ENCODE measurements at regions not wholly inside any gene's neighbourhood (a gene's known extent, or its start where the extent isn't known, plus 50 kb on each side); places are given as distances from the start of the nearest gene placed in this dataset.
"Not testable (repeated sequence)": the region's sequence is repeated elsewhere in the genome, so short reads cannot be mapped to it uniquely, and the experiment has no call there.

GRCh38 chr6:148016013-148016412 lies 326.6 kb upstream of the SASH1 start:
- no peaks in the 10 kb centered on the region for H3K4me1 ChIP-seq
- no peaks in the 10 kb centered on the region for H3K36me3 ChIP-seq
- no peaks in the 10 kb centered on the region for H3K27me3 ChIP-seq
- H3K9ac ChIP-seq (ENCODE audit: low read depth in 2 of 2, low read length in 2 of 2), result no peak overlapping the region
- H3K9me3 ChIP-seq, result no peaks in the 10 kb centered on the region
- intact Hi-C loops (cut with DNase I), result no loop called here
- no peak for TF ChIP-seq CTCF (IDR thresholded peaks at IDR 0.05)
- H3K27ac ChIP-seq, result no peak overlapping the region
- DNase-seq, result no peak
- H3K4me3 ChIP-seq, result no peak overlapping the region

DNA sequence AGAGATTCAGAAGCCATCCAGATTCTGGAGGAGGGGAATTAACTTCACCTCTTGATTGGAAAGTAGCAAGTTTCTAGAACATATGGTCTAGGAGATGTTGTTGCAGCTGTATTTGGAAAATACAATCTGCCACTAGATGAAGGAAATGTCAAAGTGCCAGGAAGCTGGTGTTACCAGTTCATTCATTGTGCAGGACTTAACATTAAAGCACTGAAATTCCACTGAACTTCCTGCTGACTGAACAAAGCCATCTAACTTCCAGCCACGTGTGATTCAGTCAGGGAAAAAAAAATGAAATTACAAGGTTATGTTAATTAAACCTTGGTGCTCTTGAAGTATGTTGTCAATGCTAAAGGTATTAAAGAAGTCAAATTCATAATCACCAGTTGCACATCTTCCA lies 321.5 kb upstream of the SASH1 start:
- Histone ChIP-seq H3K4me1 (no peaks in the 10 kb centered on the region), H3K36me3 (no peaks in the 10 kb centered on the region), H3K9ac (ENCODE audit: low read depth in 2 of 2, low read length in 2 of 2) (no peak overlapping the region), H3K9me3 (no peaks in the 10 kb centered on the region), H3K27me3 (no peaks in the 10 kb centered on the region), H3K4me3 (no peak overlapping the region), H3K27ac (no peak overlapping the region)
- intact Hi-C loops (cut with DNase I), result no loop called here
- no peak for TF ChIP-seq CTCF (IDR thresholded peaks at IDR 0.05)
- DNase-seq, result no peak

GRCh38 chr6:148021699-148022098 lies 320.9 kb upstream of the SASH1 start:
- intact Hi-C loops (cut with DNase I), result no loop called here
- no peak for TF ChIP-seq CTCF (IDR thresholded peaks at IDR 0.05)
- Histone ChIP-seq H3K27ac (no peak overlapping the region), H3K4me1 (no peaks in the 10 kb centered on the region), H3K36me3 (no peaks in the 10 kb centered on the region), H3K27me3 (no peaks in the 10 kb centered on the region), H3K4me3 (no peak overlapping the region), H3K9ac (ENCODE audit: low read depth in 2 of 2, low read length in 2 of 2) (no peak overlapping the region), H3K9me3 (no peaks in the 10 kb centered on the region)
- DNase-seq, result peak; percentile 27

- H3K27me3 ChIP-seq; H3K4me3 ChIP-seq; DNase-seq; H3K27ac ChIP-seq; H3K36me3 ChIP-seq; H3K9ac ChIP-seq (ENCODE audit: low read depth in 2 of 2, low read length in 2 of 2); H3K4me1 ChIP-seq; intact Hi-C loops (cut with DNase I); H3K9me3 ChIP-seq: not testable (repeated sequence)
Measured at GRCh38 chr6:148022279-148022678, 320.4 kb upstream of the SASH1 start.

GRCh38 chr6:148027201-148027600 lies 315.4 kb upstream of the SASH1 start:
- no peak overlapping the region for H3K27ac ChIP-seq
- TF ChIP-seq CTCF (IDR thresholded peaks at IDR 0.05), result no peak
- no peaks in the 10 kb centered on the region for H3K4me1 ChIP-seq
- no peaks in the 10 kb centered on the region for H3K36me3 ChIP-seq
- no peaks in the 10 kb centered on the region for H3K27me3 ChIP-seq
- intact Hi-C loops (cut with DNase I), result no loop called here
- no peaks in the 10 kb centered on the region for H3K9me3 ChIP-seq
- H3K9ac ChIP-seq (ENCODE audit: low read depth in 2 of 2, low read length in 2 of 2), result no peak overlapping the region
- no peak overlapping the region for H3K4me3 ChIP-seq
- DNase-seq, result peak; percentile 30

DNA sequence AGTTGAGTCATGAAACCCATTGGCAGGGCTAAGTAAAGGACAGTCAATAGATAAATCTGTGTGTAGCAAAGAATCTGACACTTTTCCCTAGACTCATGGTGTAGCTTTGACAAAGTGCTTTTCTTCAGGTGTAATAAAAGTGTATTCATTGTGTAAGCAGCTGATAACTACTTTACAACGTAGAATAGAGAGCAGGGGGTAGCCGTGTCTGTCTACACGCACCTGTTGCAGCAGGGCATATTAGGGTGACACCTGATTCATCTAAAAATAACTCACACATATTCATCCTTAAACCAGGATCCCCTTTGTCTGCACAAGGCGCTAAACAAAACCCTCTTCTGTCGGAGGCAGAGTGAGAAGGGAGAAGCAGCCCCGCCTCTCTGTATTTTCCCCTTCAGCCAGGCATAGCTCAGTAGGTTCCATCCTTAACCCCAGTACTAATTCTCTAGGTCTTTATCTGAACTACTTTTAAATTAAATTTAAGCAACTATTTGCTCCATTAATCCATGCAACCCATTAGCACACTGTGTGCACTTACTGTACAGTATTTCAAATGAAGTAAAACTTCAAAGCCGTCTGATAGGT lies 306.7 kb upstream of the SASH1 start:
- H3K27ac ChIP-seq, result no peak overlapping the region
- H3K27me3 ChIP-seq, result no peaks in the 10 kb centered on the region
- no peaks in the 10 kb centered on the region for H3K4me1 ChIP-seq
- H3K4me3 ChIP-seq, result no peak overlapping the region
- no peak for DNase-seq
- no peak for TF ChIP-seq CTCF (IDR thresholded peaks at IDR 0.05)
- intact Hi-C loops (cut with DNase I), result no loop called here
- no peak overlapping the region for H3K9ac ChIP-seq (ENCODE audit: low read depth in 2 of 2, low read length in 2 of 2)
- H3K36me3 ChIP-seq, result no peaks in the 10 kb centered on the region
- H3K9me3 ChIP-seq, result no peaks in the 10 kb centered on the region

Measured in colonic mucosa (tissue), 4 donors.